HG03565 (cell line): ENCODE measurements at regions not wholly inside any gene's neighbourhood (a gene's known extent, or its start where the extent isn't known, plus 50 kb on each side); places are given as distances from the start of the nearest gene placed in this dataset.

ENCODE experiments used
- ATAC-seq: cut with Tn5 transposase; IDR thresholded peaks from one replicate; pipeline ENCODE4 v1.9.1; 2021; ENCODE audit warnings: mild to moderate bottlenecking, moderate library complexity; ENCODE audit not compliant: unreplicated experiment

GRCh38 chr18:8536231-8536630, 73.0 kb upstream of the RAB12 start:
- ATAC-seq, result no peak

DNA sequence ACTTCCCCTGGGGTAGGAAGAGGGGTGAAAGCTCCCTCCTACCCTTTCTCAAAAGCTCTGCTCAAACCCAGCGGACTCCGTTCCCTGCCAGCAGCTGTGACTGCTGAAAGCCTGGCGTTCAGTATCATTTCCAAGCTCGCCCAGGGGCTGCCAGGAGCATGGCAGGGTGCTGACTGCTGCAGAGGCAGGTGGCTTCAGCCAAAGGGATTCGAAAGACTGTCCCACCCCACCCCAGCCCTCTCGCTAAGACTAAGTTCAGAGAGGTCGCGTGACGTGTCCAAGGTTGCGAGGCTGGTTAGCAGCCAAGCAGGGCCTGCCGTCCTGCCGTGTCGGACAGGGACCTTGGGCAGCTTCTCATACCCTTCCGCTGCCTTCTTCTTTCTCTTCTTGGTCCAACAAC, 72.3 kb upstream of the RAB12 start:
- ATAC-seq, result no peak

DNA sequence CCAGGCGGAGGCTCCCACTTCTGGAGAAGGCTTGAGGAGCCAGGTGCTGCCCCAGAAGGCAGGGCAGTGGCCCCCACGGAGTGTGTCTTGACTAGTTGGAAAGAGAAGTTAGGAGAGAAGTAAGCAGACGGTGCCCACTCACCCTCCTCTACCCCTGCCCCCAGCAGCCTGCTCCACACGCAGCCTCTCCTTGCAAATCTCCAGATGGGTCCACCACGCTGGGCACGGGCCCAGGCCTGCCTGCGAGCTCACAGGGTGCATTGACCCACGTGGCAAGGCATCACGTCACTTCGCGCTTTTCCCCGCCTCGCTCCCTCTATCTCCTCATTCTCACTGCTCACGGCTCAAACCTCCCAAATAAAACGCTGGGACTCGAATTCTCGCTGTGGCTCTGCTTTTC, 71.8 kb upstream of the RAB12 start:
- no peak for ATAC-seq

GRCh38 chr18:8538935-8539334, 70.3 kb upstream of the RAB12 start:
- no peak for ATAC-seq

DNA sequence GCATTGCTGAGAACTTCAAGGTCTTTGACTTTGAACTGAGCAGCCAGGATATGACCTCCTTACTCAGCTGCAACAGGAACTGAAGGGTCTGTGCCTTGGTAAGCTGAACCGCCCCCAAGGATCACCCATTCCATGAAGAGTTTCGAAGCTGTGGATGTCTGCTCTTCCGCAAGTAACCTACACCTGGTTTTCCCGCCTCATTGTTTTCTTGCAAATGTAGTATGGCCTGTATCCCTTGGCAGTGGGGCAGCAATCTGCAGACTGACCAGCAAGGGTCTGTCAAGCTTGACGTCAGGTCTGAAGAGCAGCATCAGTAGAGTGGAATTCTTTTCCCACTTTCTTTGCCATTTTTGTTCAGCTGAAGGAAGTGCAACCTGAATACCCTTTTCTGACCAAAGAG, 62.6 kb upstream of the RAB12 start:
- ATAC-seq, result no peak

DNA sequence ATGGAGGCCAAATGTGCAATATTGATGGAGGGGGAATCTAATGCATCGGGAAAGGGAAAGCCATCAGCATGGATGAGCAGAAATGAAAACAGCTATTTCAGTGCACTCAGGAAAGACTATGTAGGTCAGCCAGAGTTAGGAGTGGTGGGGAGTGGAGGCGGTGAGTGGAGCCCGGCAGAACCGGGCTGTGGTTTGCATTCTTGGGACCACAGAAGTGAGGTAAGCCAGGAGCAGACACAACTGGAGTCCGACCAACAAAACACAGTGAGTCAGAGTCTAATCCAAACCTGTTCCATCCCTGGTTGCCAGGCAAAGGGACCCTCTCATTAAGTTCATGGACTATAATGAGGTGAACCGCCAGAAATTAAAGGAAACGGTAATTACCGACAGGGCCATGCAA, 61.1 kb upstream of the RAB12 start:
- no peak for ATAC-seq

GRCh38 chr18:8549254-8549757, 59.9 kb upstream of the RAB12 start:
- no peak for ATAC-seq

DNA sequence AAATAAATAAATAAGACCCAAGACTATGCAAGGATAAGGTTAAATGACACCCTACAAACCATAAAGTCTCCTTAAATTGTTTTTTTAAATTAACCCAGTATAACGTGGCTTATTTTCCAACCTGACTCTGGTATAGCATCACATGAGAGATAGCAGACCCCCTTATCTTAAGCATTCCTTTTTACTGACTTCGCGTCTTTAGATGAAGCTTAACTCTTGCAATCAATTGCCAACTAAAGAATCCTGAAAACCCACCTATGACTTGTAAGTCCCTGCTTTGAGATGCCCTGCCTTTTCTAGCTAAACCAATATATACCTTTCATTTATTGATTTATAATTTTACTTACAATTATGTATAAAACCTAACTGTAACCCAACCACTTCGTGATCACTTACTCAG, 57.1 kb upstream of the RAB12 start:
- no peak for ATAC-seq

DNA sequence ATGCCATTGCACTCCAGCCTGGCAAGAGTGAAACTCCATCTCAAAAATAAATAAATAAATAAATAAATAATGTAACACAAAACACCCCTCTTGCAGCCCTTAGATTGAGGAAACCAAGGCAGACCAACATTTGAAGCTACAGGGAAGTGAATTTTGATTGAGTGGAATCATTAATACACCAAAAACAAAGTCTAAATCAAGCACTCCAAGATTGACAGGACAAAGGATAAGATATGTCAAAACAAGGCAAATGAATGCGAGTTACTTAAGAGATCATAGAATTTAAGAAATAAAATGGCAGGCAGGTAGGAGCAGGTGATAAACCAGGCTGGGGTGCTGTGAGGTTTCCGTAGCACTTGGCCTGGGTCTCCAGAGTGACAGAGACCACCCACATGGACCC, 54.9 kb upstream of the RAB12 start:
- ATAC-seq, result no peak

GRCh38 chr18:8556424-8556823, 52.8 kb upstream of the RAB12 start:
- no peak for ATAC-seq
